ENCODE measurements at regions not wholly inside any gene's neighbourhood (a gene's known extent, or its start where the extent isn't known, plus 50 kb on each side); places are given as distances from the start of the nearest gene placed in this dataset.
"Not testable (repeated sequence)": the region's sequence is repeated elsewhere in the genome, so short reads cannot be mapped to it uniquely, and the experiment has no call there.

- no peak overlapping the region for H3K27ac ChIP-seq
- CTCF ChIA-PET = no interaction called here
Observed at GRCh38 chr10:64201936-64202335, 680.7 kb downstream of the REEP3 start.

GRCh38 chr10:64204504-64204903, 683.3 kb downstream of the REEP3 start:
- CTCF ChIA-PET; H3K27ac ChIP-seq; POLR2A ChIA-PET (ENCODE audit: low non-redundant PET): not testable (repeated sequence)
- peak; percentile 13 for DNase-seq (ENCODE audit: low spot score)

More at GRCh38 chr10:64201936-64202335, 680.7 kb downstream of the REEP3 start:
- no peak for TF ChIP-seq CTCF (conservative IDR thresholded peaks at IDR 0.05; ENCODE audit: low read depth)
- POLR2A ChIA-PET (ENCODE audit: low non-redundant PET) = no interaction called here
- no peak for DNase-seq (ENCODE audit: low spot score)

- H3K27ac ChIP-seq = no peak overlapping the region
- no peak for TF ChIP-seq CTCF (conservative IDR thresholded peaks at IDR 0.05; ENCODE audit: low read depth)
- ChIA-PET POLR2A (ENCODE audit: low non-redundant PET) (no interaction called here), CTCF (no interaction called here)
- DNase-seq (ENCODE audit: low spot score) = no peak
Observed at GRCh38 chr10:64206409-64206808, 685.2 kb downstream of the REEP3 start.

DNA sequence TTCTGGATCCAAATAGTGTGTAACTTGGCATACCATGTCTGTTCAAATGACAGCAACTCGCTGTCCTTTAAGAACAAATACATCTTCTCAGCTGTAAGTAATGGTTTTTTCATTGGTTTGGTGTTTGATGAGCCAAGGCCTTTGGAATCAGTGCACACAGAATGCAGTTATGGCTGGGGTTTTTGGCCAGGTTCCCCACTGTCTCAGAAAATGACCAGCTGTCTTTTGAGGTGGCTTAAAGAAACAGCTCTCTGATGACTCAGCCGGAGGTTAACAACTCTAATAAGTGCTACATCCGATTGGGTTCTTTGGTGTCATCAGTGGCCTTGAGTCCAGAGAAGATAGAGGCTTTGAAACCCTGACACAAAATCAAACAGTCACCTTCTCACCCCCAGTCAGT, 688.4 kb downstream of the REEP3 start:
- CTCF ChIA-PET = no interaction called here
- POLR2A ChIA-PET (ENCODE audit: low non-redundant PET) = no interaction called here
- no peak overlapping the region for H3K27ac ChIP-seq
- TF ChIP-seq CTCF (conservative IDR thresholded peaks at IDR 0.05; ENCODE audit: low read depth) = no peak
- no peak for DNase-seq (ENCODE audit: low spot score)

GRCh38 chr10:64210211-64210610, 689.0 kb downstream of the REEP3 start:
- ChIA-PET POLR2A (ENCODE audit: low non-redundant PET) (no interaction called here), CTCF (no interaction called here)
- no peak for DNase-seq (ENCODE audit: low spot score)
- no peak for TF ChIP-seq CTCF (conservative IDR thresholded peaks at IDR 0.05; ENCODE audit: low read depth)
- no peak overlapping the region for H3K27ac ChIP-seq

- TF ChIP-seq CTCF (conservative IDR thresholded peaks at IDR 0.05; ENCODE audit: low read depth) = no peak
- DNase-seq (ENCODE audit: low spot score) = no peak
- ChIA-PET CTCF (no interaction called here), POLR2A (ENCODE audit: low non-redundant PET) (no interaction called here)
- H3K27ac ChIP-seq = no peak overlapping the region
Observed at GRCh38 chr10:64211466-64211865, 690.3 kb downstream of the REEP3 start.

- no peak for TF ChIP-seq CTCF (conservative IDR thresholded peaks at IDR 0.05; ENCODE audit: low read depth)
- no peak overlapping the region for H3K27ac ChIP-seq
- DNase-seq (ENCODE audit: low spot score) = no peak
- CTCF ChIA-PET = no interaction called here
- POLR2A ChIA-PET (ENCODE audit: low non-redundant PET) = no interaction called here
Observed at GRCh38 chr10:64215088-64215487, 693.9 kb downstream of the REEP3 start.

Measured in RWPE1 (cell line).